ENCODE measurements at regions not wholly inside any gene's neighbourhood (a gene's known extent, or its start where the extent isn't known, plus 50 kb on each side); places are given as distances from the start of the nearest gene placed in this dataset.

GRCh38 chr3:177396733-177397132 lies 199.5 kb upstream of the TBL1XR1 start:
- TF ChIP-seq POLR2A (IDR thresholded peaks at IDR 0.05; ENCODE audit: low read depth, low read length) (no peak), POLR2AphosphoS5 (IDR thresholded peaks at IDR 0.05; ENCODE audit: low read depth, low read length) (no peak), TAF1 (IDR thresholded peaks at IDR 0.05; ENCODE audit: borderline replicate concordance, low read depth, low read length) (no peak)
